ENCODE measurements at regions not wholly inside any gene's neighbourhood (a gene's known extent, or its start where the extent isn't known, plus 50 kb on each side); places are given as distances from the start of the nearest gene placed in this dataset.

- TF ChIP-seq CTCF (IDR thresholded peaks at IDR 0.05) = no peak
- no peak for TF ChIP-seq POLR2A (IDR thresholded peaks at IDR 0.05)
Measured at GRCh38 chr4:84441758-84442377, 57.2 kb downstream of the NKX6-1 start.
